ENCODE measurements at regions not wholly inside any gene's neighbourhood (a gene's known extent, or its start where the extent isn't known, plus 50 kb on each side); places are given as distances from the start of the nearest gene placed in this dataset.

- FAIRE-seq (no peak), DNase-seq (ENCODE audit: low spot score) (no peak)
Observed at GRCh38 chr20:60935971-60936370, 316.1 kb upstream of the CDH4 start.

- DNase-seq (ENCODE audit: low spot score) (no peak), FAIRE-seq (no peak)
Observed at GRCh38 chr20:60937585-60937984, 314.5 kb upstream of the CDH4 start.

GRCh38 chr20:60941379-60941778, 310.7 kb upstream of the CDH4 start:
- DNase-seq (ENCODE audit: low spot score) (no peak), FAIRE-seq (no peak)

GRCh38 chr20:60947819-60948218, 304.2 kb upstream of the CDH4 start:
- DNase-seq (ENCODE audit: low spot score) (no peak), FAIRE-seq (no peak)

- no peak for FAIRE-seq
- DNase-seq (ENCODE audit: low spot score), result no peak
Observed at GRCh38 chr20:60948224-60948623, 303.8 kb upstream of the CDH4 start.

GRCh38 chr20:60950561-60950960, 301.5 kb upstream of the CDH4 start:
- FAIRE-seq (no peak), DNase-seq (ENCODE audit: low spot score) (no peak)

GRCh38 chr20:60950974-60951373, 301.1 kb upstream of the CDH4 start:
- no peak for DNase-seq (ENCODE audit: low spot score)
- no peak for FAIRE-seq

- no peak for FAIRE-seq
- no peak for DNase-seq (ENCODE audit: low spot score)
Observed at GRCh38 chr20:60952861-60953260, 299.2 kb upstream of the CDH4 start.

GRCh38 chr20:60953321-60953720, 298.7 kb upstream of the CDH4 start:
- FAIRE-seq (no peak), DNase-seq (ENCODE audit: low spot score) (no peak)

- DNase-seq (ENCODE audit: low spot score) (no peak), FAIRE-seq (no peak)
Observed at GRCh38 chr20:60955706-60956105, 296.4 kb upstream of the CDH4 start.

- DNase-seq (ENCODE audit: low spot score) (no peak), FAIRE-seq (no peak)
Observed at GRCh38 chr20:60956194-60956593, 295.9 kb upstream of the CDH4 start.

- DNase-seq (ENCODE audit: low spot score), result no peak
- FAIRE-seq, result no peak
Observed at GRCh38 chr20:60957621-60958020, 294.4 kb upstream of the CDH4 start.

GRCh38 chr20:60959971-60960370, 292.1 kb upstream of the CDH4 start:
- FAIRE-seq, result no peak
- no peak for DNase-seq (ENCODE audit: low spot score)

GRCh38 chr20:60960500-60960899, 291.6 kb upstream of the CDH4 start:
- no peak for FAIRE-seq
- DNase-seq (ENCODE audit: low spot score), result no peak

- no peak for FAIRE-seq
- no peak for DNase-seq (ENCODE audit: low spot score)
Observed at GRCh38 chr20:60961551-60961950, 290.5 kb upstream of the CDH4 start.

GRCh38 chr20:60962367-60963045, 289.6 kb upstream of the CDH4 start:
- no peak for DNase-seq (ENCODE audit: low spot score)

GRCh38 chr20:60963146-60963545, 288.9 kb upstream of the CDH4 start:
- DNase-seq (ENCODE audit: low spot score) (no peak), FAIRE-seq (no peak)

More at GRCh38 chr20:60962367-60963045, 289.6 kb upstream of the CDH4 start:
- FAIRE-seq, result no peak

GRCh38 chr20:60964911-60965310, 287.1 kb upstream of the CDH4 start:
- DNase-seq (ENCODE audit: low spot score), result no peak
- no peak for FAIRE-seq

- no peak for FAIRE-seq
- no peak for DNase-seq (ENCODE audit: low spot score)
Observed at GRCh38 chr20:60966031-60966430, 286.0 kb upstream of the CDH4 start.

GRCh38 chr20:60966766-60967165, 285.3 kb upstream of the CDH4 start:
- FAIRE-seq (no peak), DNase-seq (ENCODE audit: low spot score) (no peak)

GRCh38 chr20:60967431-60968316, 284.4 kb upstream of the CDH4 start:
- no peak for FAIRE-seq
- DNase-seq (ENCODE audit: low spot score), result no peak

- DNase-seq (ENCODE audit: low spot score), result no peak
- FAIRE-seq, result no peak
Observed at GRCh38 chr20:60968853-60969720, 283.0 kb upstream of the CDH4 start.

Measured in RCC 7860 (cell line).